HTR-8/SVneo (cell line): ENCODE measurements at regions not wholly inside any gene's neighbourhood (a gene's known extent, or its start where the extent isn't known, plus 50 kb on each side); places are given as distances from the start of the nearest gene placed in this dataset.
"Not testable (repeated sequence)": the region's sequence is repeated elsewhere in the genome, so short reads cannot be mapped to it uniquely, and the experiment has no call there.

ENCODE experiments used
- DNase-seq: peaks from one replicate; pipeline ENCODE4 v3.0.0; 2011; ENCODE audit warnings: low spot score, mixed read lengths; ENCODE audit not compliant: insufficient read length
- FAIRE-seq: peaks from 2 replicates; lab custom pipeline; 2011; peaks lifted over from hg19 to GRCh38; lab: Jason Lieb, UNC

DNA sequence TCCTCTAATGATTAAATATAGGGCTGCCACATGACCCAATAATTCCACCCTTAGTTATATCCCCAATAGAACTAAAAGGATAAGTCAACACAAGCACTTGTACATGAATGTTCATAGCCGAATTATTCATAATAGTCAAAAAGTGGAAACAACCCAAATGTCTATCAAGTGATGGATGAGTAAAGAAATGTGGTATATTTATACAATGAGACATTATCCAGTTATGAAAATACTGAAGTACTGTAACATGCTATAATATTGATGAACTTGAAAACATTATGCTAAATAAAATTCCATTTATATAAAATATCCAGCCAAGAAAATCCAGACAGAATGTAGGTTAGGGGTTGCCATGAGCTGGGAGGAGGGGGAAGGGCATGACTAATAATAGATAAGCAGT is 436.7 kb upstream of the AADAT start:
- DNase-seq = no peak
- no peak for FAIRE-seq

DNA sequence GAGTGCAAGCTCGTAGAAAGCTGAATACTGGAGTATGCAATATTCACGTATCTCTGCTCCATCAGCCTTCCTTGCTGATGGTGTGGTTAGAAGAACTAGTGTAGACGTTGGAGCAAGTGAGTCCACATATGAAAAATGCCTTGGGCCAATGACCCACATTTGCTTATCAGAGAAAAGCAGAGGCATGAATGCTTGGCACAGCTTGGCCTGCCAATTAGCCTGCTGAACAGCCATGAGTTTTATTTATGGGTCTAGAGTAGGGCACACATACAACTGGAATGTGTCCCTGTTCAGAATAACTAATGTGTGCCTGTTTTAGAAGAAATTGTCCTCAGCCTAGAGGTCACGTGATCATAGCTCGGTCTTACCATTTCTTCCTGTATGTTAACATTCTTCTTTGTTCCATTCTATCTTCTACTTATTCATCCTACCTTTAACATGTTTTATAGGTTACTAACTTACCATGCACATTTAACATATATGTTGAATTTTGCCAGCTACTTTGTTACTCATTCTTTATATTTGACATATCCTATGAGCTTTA is 432.7 kb upstream of the AADAT start:
- DNase-seq (no peak), FAIRE-seq (no peak)

DNA sequence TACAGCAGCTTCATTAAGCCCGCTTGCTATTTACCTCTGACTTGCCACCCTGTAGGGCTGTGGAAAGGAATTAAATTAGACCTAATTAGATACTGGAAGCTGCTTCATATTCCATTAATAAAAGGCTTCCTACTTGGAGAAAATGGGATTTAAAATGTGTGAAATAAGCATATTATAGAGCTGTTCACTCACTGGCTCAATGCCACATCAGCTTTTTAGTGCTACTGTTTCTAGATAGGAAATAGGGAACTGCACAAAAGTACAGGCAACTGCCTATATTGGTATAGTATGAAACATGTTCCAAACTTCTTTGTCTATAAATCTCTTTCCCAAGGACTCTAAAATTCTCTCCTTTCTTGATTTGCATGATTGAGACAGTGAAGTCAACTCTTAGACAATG is 407.9 kb upstream of the AADAT start:
- FAIRE-seq (no peak), DNase-seq (no peak)

DNA sequence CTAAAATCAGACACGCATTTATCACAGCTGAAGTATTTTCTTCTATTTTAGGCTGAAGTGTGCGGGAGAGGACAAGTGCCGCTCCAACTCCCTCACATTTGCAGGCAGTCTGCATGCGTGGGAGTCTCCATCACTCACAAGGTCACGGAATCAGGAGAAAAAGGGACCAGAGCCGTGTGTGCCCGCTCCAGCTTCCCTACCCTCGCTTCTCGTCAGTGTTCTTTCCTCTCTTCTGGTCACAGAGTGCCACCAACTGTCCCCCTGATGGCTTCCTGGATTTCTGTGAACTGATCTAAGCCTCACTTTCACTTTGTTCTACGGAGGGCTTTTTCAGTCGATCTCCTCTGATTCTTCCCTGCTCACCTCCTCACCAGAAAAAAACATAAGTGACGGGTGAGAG is 407.4 kb upstream of the AADAT start:
- no peak for DNase-seq
- no peak for FAIRE-seq

DNA sequence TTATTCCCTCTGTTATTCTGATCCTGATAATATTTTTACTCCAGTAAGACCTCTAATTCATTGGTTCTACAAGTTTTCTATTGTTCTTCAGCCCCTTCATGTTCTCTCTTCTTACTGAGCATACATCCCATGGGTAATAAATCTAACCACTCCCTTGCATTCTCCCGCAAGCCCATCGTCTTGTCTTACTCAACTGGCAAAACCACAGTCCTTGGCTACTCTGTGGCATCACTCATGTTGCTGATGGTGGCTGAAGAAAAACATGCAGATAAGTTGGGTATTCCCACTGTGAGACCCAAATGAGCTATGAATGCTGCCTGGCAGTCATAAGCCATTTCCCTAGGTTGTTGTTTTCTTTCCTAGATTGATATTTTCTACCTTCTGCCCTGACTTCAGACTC is 402.2 kb upstream of the AADAT start:
- DNase-seq (no peak), FAIRE-seq (no peak)

DNA sequence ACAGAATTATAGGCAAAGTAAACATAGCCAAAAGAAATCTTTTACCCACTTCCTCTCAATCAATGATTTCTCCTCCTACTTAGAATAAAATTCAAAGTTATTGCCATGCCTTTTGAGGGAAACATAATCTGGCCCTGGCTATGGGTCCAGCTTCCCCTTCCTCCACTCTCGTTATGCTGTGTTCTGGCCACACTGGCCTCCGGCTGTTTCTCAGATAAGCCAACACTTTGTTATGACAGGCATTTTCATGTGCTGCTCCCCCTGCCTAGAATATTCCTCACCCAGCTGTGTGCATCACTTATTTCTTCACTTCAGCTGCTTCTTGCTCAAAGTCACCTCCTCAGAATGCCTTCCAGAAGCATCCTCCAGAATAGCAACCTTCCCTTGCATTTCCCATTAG is 386.6 kb upstream of the AADAT start:
- FAIRE-seq (peak; percentile 28), DNase-seq (no peak)

DNA sequence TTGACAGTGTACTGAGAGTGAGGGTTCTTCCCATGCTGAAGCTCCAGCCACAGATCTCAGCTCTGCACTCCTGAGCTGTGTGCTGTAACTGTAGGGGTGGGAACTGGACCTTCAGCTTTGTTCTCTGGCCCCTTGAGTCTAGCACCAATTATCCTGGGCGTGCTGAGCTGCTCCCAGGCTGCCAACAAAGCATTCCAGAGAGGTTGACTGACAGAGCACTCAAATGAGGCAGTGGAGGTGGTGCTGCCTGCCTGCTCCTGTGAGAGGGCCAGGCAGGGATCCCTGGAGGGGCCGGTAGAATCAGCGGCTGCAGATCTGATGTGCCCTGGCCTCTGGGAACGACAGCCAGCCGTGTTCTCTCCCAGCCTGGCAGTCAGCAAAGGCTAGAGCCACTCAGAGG is 375.7 kb upstream of the AADAT start:
- FAIRE-seq (no peak), DNase-seq (no peak)

DNA sequence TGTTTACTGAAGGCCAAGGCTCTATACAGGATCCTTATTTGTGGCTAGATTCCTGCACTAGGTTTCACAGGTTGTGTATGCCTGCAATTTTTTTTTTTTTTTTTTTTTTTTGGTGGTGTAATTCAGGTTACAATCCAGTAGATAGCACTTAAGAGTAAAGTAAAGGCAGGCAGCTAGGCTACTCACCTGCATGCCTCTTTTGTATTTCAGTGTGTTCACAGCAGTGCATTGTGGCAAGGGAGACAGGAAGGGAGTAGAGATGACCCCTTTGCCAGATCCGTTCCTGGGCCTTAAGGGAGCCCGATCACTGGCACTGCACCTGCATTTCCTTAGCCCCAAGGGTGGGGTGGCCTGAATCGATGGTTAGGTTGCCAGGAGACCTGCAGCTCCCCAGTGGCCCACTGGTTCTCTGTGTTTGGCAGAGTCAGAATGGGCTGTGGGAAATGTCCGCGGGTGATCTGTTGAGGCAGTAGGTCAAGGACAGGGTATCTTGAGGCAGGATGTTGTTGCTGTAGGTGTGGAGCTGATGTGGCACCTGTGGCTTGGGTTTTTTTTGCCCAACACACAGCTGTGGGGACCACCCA is 374.9 kb upstream of the AADAT start:
- FAIRE-seq (no peak), DNase-seq (no peak)

DNA sequence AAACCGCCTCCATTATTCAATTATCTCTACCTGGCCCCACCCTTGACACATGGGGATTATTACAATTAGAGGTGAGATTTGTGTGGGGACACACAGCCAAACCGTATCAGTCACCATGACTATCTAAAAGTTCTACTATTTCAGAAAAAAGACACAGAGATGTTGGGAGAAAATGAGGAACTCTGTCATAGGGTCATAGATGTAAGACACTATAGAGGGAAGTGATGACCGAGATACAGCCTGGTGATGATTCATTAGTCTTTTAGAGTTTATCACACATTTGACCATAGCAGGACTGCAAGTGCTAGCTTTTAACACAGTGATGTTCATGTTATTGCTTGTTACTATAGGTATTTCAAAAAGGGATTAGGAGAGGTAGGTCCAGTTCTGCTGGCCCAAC is 357.0 kb upstream of the AADAT start:
- DNase-seq = no peak
- no peak for FAIRE-seq

DNA sequence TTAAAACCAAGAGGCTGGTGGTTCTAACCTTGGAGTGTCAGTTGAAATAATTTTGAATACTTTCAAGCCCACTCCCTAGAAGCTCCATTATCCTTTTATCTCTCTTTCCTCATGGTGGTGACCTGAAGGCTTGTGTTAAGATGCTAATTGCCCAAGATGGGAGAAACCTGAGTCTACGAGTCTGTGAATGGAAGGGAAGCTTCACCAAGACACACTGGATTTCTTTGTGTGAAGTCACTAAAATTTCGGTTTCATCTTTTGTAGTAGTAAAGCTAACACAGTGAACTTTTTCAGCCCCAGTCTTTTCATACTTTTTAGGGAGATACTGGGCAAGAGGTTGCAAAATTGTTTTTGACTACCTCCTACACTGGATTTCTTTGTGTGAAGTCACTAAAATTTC is 351.4 kb upstream of the AADAT start:
- DNase-seq, FAIRE-seq: not testable (repeated sequence)

DNA sequence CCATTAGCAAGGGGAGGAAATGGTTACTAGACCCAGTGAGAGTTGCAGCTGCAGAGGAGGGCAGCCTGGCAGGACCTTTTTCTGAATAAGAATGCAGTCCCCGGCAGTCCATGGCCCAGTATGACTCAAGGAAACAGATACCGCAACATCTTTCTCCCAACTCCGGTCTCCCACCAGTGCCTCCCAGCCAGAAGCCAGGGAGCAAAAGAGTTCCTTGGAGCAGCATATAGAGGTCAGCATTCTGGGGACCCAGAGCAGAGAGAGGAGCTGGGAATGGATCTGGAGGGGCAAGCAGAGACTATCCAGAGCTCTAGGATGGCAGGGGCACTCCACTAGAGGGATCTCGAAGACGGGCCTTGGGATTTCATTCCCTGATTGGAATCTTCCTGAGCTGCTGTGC is 339.2 kb upstream of the AADAT start:
- FAIRE-seq (no peak), DNase-seq (no peak)

DNA sequence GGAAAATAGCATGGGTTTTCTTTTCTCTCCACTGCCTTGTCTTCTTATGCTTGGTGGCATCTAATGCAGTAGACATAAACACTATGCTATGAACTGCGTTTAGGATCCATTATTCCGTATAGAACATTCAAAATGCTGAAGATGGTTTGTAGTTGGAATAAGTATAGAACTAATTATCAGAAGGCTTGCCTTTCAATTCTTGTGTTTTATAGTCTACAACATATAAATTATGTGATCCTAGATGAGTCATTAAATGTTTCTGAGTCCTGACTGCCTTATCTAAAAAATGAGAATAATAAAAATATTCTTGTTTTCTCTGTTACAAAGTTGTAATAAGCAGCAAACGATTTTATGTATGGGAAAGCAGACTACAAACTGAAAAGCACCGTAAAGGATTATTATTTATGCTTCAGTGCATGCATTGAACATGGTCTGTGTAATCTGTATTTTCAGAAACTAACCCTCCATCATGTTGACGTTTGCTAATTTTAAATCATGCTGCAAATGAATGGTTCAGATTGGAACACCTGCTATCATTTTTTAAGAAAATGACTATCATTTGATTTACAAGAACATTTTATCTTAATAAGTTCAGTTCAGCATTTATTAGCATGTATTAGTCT is 335.9 kb upstream of the AADAT start:
- FAIRE-seq (no peak), DNase-seq (no peak)

DNA sequence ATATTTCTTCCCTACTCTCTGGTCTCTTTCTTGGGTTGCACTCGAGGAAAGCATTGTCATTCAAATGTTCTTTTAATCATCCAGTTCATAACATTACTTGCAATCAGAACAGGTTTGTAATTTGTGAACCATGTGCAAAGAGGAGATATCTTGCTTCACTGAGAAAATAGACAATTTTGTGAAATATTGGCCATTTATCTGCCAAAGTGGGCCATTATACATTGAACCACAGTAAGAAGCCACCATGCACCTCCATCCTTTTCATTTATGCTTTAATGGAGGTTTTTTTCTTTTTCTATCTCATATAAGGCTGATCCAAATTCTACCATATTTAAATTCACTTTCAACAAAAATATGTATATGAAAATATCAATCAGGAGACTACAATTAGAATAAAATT is 335.3 kb upstream of the AADAT start:
- no peak for FAIRE-seq
- DNase-seq = no peak

DNA sequence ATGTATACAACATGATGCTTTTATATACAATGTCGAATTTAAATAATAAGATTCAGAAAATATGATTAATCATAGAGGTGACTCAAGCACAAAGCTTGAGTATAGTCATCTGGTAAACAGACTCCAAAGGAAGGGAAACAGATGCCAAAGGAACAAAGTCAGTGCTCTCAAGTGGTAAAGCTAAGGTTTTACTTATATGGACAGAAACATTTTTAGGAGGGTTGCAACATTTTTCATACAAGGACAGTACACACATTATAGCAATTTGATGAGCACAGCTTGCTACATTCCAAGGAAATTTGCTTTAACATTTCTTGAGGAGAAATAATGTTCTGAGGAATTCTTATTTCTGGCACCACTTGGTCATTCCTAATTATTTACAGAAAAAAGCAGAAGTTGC is 333.4 kb upstream of the AADAT start:
- DNase-seq = peak; percentile 19
- no peak for FAIRE-seq

DNA sequence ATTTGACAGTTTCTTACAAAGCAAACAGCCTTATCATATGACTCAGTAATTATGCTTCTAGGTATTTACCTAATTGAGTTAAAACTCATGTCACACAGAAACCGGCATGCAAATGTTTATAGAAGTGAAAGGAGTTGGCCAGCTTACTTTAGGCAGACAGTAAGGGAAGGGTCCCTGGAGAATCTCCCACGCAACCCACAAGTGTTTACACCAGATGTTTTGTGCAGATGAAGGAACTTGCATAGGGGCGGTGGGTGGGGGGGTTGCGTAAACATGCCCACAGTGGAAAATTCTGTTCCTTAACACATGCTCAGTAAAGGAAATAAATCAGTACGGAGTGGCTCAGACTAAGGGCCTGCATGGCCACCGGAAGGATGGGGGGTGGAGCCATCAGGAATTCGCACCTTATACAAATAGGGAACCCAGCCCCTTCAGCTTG is 330.5 kb upstream of the AADAT start:
- FAIRE-seq = no peak

DNA sequence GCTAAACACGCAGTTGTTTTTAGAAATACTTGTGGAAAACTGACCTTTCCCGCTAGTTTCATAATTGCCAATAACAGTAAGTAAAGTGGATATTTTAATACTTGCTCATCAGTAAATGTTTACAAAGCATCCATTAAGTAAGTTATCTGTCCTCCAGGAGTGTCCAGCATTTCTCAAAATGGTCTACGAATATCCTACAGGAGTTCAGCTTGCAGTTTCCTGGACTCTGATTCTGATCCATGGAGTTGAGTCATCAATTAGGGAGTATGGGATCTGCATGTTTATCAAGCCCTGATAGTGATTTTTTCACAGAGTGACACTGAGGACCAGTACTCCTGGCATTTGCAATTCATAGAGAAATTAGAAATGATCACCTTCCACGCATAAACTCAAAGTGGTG is 325.2 kb upstream of the AADAT start:
- no peak for DNase-seq
- no peak for FAIRE-seq

More for the DNA sequence above, 330.5 kb upstream of the AADAT start:
- no peak for DNase-seq

DNA sequence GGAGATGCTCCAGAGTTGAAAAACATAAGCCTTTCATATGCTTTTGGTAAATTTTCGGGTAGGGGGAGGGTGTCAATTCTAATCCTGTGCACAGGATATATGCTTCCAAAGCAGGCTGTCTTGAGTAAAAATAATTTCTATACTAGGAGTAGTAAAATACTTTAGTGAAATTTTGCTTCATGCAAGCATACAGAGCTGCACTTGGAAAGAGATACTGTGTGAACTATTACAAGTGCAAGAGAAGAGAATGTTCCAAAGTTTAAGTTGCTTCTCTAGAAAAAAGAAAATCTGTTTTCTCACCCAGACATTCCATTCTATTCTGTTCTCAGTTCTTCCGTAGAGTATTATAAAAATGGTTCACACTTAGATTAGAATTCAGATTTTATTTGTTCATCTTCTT is 324.6 kb upstream of the AADAT start:
- FAIRE-seq = no peak
- no peak for DNase-seq

DNA sequence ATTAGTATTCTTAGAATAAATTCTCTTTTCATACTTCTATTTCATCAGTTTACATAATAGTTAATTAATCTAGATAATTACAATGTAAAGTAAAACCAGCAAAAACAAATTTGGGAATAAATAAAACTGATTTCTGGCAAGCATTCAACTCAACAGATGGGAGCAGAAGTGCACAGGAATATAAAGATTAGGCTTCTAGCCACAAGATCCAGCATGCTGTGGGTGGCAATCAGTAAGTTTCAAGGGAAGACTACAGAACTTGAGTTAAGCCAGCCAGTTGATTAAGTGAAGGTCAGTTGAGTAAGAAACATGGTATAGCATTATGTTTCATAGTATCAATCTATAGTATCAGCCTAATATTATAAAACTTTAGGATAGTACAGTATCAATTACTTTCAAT is 324.2 kb upstream of the AADAT start:
- DNase-seq (no peak), FAIRE-seq (no peak)

DNA sequence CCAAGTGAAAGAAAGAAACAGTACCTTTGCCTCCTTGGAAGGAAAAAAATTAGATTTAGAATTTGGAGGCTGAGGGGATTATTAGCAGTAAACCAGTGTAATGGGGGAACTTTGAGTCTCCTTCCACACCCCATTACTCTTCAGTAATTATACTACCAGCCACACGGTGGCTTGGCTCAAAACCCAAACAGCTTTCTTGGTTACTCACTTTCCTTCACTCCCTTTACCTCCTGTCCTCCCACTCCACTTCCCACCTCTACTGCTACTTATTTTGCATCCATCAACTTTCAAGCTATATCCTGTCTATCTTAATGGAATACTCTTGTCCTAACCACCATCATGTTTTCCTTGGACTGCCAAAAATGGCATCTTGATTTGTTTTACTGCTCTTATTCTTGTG is 310.6 kb upstream of the AADAT start:
- FAIRE-seq = peak; percentile 38

DNA sequence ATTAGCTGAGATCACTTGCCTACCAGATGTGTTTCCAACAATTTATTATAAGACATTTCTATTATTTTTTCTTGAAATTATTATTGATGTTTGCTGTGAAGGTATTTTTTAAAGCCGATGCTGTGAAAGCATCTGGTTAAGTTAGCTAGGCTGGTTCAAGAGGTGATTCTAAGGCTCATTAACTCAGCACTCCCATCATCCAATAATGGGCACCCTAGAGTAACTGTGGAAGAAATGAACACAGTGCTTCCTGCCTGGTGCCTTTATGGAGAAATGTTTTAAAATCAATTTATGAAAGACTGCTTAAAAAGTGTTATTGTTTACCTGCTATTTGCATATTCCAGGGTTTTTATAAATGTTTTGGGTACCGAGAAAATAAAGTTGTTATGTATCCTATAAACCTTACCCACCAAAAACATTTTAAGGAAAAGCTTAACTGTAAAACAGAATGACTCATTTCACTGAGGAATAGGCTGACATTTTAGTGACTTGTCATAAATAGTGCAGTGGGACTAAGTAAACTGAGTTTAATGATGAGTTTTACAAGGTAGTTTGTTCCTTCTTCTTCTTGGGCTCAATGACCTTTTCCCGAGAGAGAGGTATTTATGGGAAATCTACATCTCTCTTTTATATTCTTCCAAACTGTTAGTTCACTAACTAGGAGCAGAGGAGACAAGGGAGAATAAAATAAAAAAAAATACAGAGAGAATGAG is 310.0 kb upstream of the AADAT start:
- DNase-seq (no peak), FAIRE-seq (no peak)

More for the DNA sequence above, 310.6 kb upstream of the AADAT start:
- no peak for DNase-seq

DNA sequence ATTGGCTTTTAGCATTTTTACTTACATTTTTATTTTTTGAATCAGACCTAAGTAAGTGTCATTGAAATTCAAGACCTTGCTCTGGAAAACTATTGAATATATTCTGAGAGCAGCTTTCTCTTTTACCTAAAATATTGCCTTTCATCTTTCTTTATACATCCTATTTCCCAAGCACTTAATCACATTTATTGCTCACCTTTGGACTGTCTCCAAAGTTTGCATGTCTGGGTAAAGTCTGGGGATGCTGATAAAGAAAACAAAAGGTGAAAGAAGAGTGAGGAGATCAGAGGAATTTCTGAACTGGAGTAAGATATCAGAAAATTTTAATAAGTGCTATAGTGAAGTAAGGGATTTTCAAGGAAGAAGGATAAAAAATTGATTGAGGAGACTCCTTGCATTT is 308.5 kb upstream of the AADAT start:
- FAIRE-seq = no peak
- no peak for DNase-seq
